Activated naive CD8-positive, alpha-beta T cell treated with anti-CD3 and anti-CD28 coated beads for 36 hours (primary cell): ENCODE measurements at regions not wholly inside any gene's neighbourhood (a gene's known extent, or its start where the extent isn't known, plus 50 kb on each side); places are given as distances from the start of the nearest gene placed in this dataset.

ENCODE experiments used
- DNase-seq: peaks from one replicate; pipeline ENCODE4 v3.0.0; 2021
- H3K27ac Mint-ChIP-seq: one replicate; pipeline ENCODE4 v1.8.0; 2022; ENCODE audit warnings: mild to moderate bottlenecking, moderate library complexity, mixed read lengths
- H3K27me3 Mint-ChIP-seq: one replicate; pipeline ENCODE4 v1.8.0; 2022; ENCODE audit warnings: mild to moderate bottlenecking, mixed read lengths
- H3K36me3 Mint-ChIP-seq: one replicate; pipeline ENCODE4 v1.8.0; 2021; ENCODE audit warnings: mild to moderate bottlenecking, mixed read lengths
- H3K4me1 Mint-ChIP-seq: one replicate; pipeline ENCODE4 v1.8.0; 2021; ENCODE audit warnings: mixed read lengths
- H3K4me3 Mint-ChIP-seq: one replicate; pipeline ENCODE4 v1.8.0; 2022; ENCODE audit warnings: mild to moderate bottlenecking, moderate library complexity, mixed read lengths
- H3K9me3 Mint-ChIP-seq: one replicate; pipeline ENCODE4 v1.8.0; 2022; ENCODE audit warnings: mixed read lengths

- no peak for DNase-seq
- Mint-ChIP-seq H3K36me3 (peaks cover 6% of the 10 kb centered on the region), H3K27me3 (no peaks in the 10 kb centered on the region), H3K4me3 (no peak overlapping the region), H3K9me3 (peaks cover 8% of the 10 kb centered on the region), H3K27ac (no peak overlapping the region), H3K4me1 (peaks cover 4% of the 10 kb centered on the region)
Observed at GRCh38 chr2:48165070-48165753, 149.3 kb upstream of the FOXN2 start.

GRCh38 chr2:48169141-48169592 is 145.3 kb upstream of the FOXN2 start:
- H3K36me3 Mint-ChIP-seq: peaks cover 6% of the 10 kb centered on the region
- H3K27me3 Mint-ChIP-seq: no peaks in the 10 kb centered on the region
- no peak overlapping the region for H3K27ac Mint-ChIP-seq
- DNase-seq: no peak
- H3K4me3 Mint-ChIP-seq: no peak overlapping the region
- peaks cover 8% of the 10 kb centered on the region for H3K9me3 Mint-ChIP-seq
- H3K4me1 Mint-ChIP-seq: no peaks in the 10 kb centered on the region

- H3K4me3 Mint-ChIP-seq: no peak overlapping the region
- peaks cover 6% of the 10 kb centered on the region for H3K36me3 Mint-ChIP-seq
- no peak overlapping the region for H3K27ac Mint-ChIP-seq
Observed at GRCh38 chr2:48170281-48170680, 144.2 kb upstream of the FOXN2 start.

GRCh38 chr2:48173141-48173540 is 141.3 kb upstream of the FOXN2 start:
- H3K9me3 Mint-ChIP-seq: peaks cover 3% of the 10 kb centered on the region
- DNase-seq: no peak
- no peaks in the 10 kb centered on the region for H3K27me3 Mint-ChIP-seq
- H3K36me3 Mint-ChIP-seq: peaks cover 3% of the 10 kb centered on the region
- H3K4me1 Mint-ChIP-seq: no peaks in the 10 kb centered on the region
- no peak overlapping the region for H3K27ac Mint-ChIP-seq
- no peak overlapping the region for H3K4me3 Mint-ChIP-seq

More at GRCh38 chr2:48170281-48170680, 144.2 kb upstream of the FOXN2 start:
- DNase-seq: no peak
- no peaks in the 10 kb centered on the region for H3K4me1 Mint-ChIP-seq
- H3K27me3 Mint-ChIP-seq: no peaks in the 10 kb centered on the region
- peaks cover 9% of the 10 kb centered on the region for H3K9me3 Mint-ChIP-seq

- Mint-ChIP-seq H3K36me3 (no peaks in the 10 kb centered on the region), H3K27ac (no peak overlapping the region), H3K4me3 (no peak overlapping the region), H3K9me3 (peaks cover 3% of the 10 kb centered on the region), H3K27me3 (no peaks in the 10 kb centered on the region), H3K4me1 (no peaks in the 10 kb centered on the region)
- no peak for DNase-seq
Observed at GRCh38 chr2:48174503-48174902, 140.0 kb upstream of the FOXN2 start.

- Mint-ChIP-seq H3K4me3 (no peak overlapping the region), H3K27me3 (no peaks in the 10 kb centered on the region), H3K9me3 (peaks cover 3% of the 10 kb centered on the region), H3K36me3 (no peaks in the 10 kb centered on the region), H3K4me1 (no peaks in the 10 kb centered on the region), H3K27ac (no peak overlapping the region)
- no peak for DNase-seq
Observed at GRCh38 chr2:48175254-48175653, 139.2 kb upstream of the FOXN2 start.

- H3K4me1 Mint-ChIP-seq: no peaks in the 10 kb centered on the region
- peaks cover 3% of the 10 kb centered on the region for H3K9me3 Mint-ChIP-seq
- no peak for DNase-seq
- no peak overlapping the region for H3K4me3 Mint-ChIP-seq
- H3K27me3 Mint-ChIP-seq: no peaks in the 10 kb centered on the region
- no peak overlapping the region for H3K27ac Mint-ChIP-seq
- no peaks in the 10 kb centered on the region for H3K36me3 Mint-ChIP-seq
Observed at GRCh38 chr2:48175656-48176055, 138.8 kb upstream of the FOXN2 start.

GRCh38 chr2:48176876-48177275 is 137.6 kb upstream of the FOXN2 start:
- H3K36me3 Mint-ChIP-seq: no peaks in the 10 kb centered on the region

GRCh38 chr2:48178611-48179010 is 135.9 kb upstream of the FOXN2 start:
- no peak for DNase-seq

More at GRCh38 chr2:48176876-48177275, 137.6 kb upstream of the FOXN2 start:
- Mint-ChIP-seq H3K9me3 (peaks cover 3% of the 10 kb centered on the region), H3K27me3 (no peaks in the 10 kb centered on the region), H3K4me1 (no peaks in the 10 kb centered on the region), H3K27ac (no peak overlapping the region), H3K4me3 (no peak overlapping the region)
- no peak for DNase-seq

GRCh38 chr2:48180557-48180956 is 133.9 kb upstream of the FOXN2 start:
- H3K4me1 Mint-ChIP-seq: no peaks in the 10 kb centered on the region
- no peak for DNase-seq
- H3K36me3 Mint-ChIP-seq: no peaks in the 10 kb centered on the region
- no peak overlapping the region for H3K27ac Mint-ChIP-seq
- peaks cover under 1% of the 10 kb centered on the region for H3K9me3 Mint-ChIP-seq
- H3K27me3 Mint-ChIP-seq: no peaks in the 10 kb centered on the region
- no peak overlapping the region for H3K4me3 Mint-ChIP-seq

More at GRCh38 chr2:48178611-48179010, 135.9 kb upstream of the FOXN2 start:
- no peak overlapping the region for H3K4me3 Mint-ChIP-seq
- no peak overlapping the region for H3K27ac Mint-ChIP-seq
- H3K27me3 Mint-ChIP-seq: no peaks in the 10 kb centered on the region
- H3K4me1 Mint-ChIP-seq: no peaks in the 10 kb centered on the region
- no peaks in the 10 kb centered on the region for H3K36me3 Mint-ChIP-seq
- H3K9me3 Mint-ChIP-seq: peaks cover 3% of the 10 kb centered on the region

- Mint-ChIP-seq H3K4me1 (peaks cover 2% of the 10 kb centered on the region), H3K27ac (no peak overlapping the region), H3K4me3 (no peak overlapping the region), H3K36me3 (no peaks in the 10 kb centered on the region), H3K9me3 (peaks cover 1% of the 10 kb centered on the region), H3K27me3 (no peaks in the 10 kb centered on the region)
- DNase-seq: no peak
Observed at GRCh38 chr2:48183276-48183675, 131.2 kb upstream of the FOXN2 start.

GRCh38 chr2:48183991-48184390 is 130.5 kb upstream of the FOXN2 start:
- no peaks in the 10 kb centered on the region for H3K36me3 Mint-ChIP-seq
- peaks cover 1% of the 10 kb centered on the region for H3K9me3 Mint-ChIP-seq
- H3K27ac Mint-ChIP-seq: no peak overlapping the region
- H3K4me1 Mint-ChIP-seq: peaks cover 2% of the 10 kb centered on the region
- DNase-seq: no peak
- H3K4me3 Mint-ChIP-seq: no peak overlapping the region
- no peaks in the 10 kb centered on the region for H3K27me3 Mint-ChIP-seq

- H3K9me3 Mint-ChIP-seq: peaks cover 1% of the 10 kb centered on the region
- H3K4me1 Mint-ChIP-seq: peaks cover 6% of the 10 kb centered on the region
- no peaks in the 10 kb centered on the region for H3K27me3 Mint-ChIP-seq
- no peak overlapping the region for H3K4me3 Mint-ChIP-seq
- H3K36me3 Mint-ChIP-seq: no peaks in the 10 kb centered on the region
- DNase-seq: no peak
- H3K27ac Mint-ChIP-seq: no peak overlapping the region
Observed at GRCh38 chr2:48187503-48187902, 127.0 kb upstream of the FOXN2 start.

- Mint-ChIP-seq H3K36me3 (no peaks in the 10 kb centered on the region), H3K27me3 (no peaks in the 10 kb centered on the region)
Observed at GRCh38 chr2:48189552-48190228, 124.8 kb upstream of the FOXN2 start.

GRCh38 chr2:48190230-48190629 is 124.3 kb upstream of the FOXN2 start:
- Mint-ChIP-seq H3K9me3 (peaks cover 1% of the 10 kb centered on the region), H3K4me3 (no peak overlapping the region), H3K27me3 (no peaks in the 10 kb centered on the region), H3K4me1 (peaks cover 6% of the 10 kb centered on the region), H3K36me3 (no peaks in the 10 kb centered on the region), H3K27ac (no peak overlapping the region)
- DNase-seq: no peak

More at GRCh38 chr2:48189552-48190228, 124.8 kb upstream of the FOXN2 start:
- no peak for DNase-seq
- no peak overlapping the region for H3K27ac Mint-ChIP-seq
- no peak overlapping the region for H3K4me3 Mint-ChIP-seq
- H3K4me1 Mint-ChIP-seq: peaks cover 6% of the 10 kb centered on the region
- peaks cover 1% of the 10 kb centered on the region for H3K9me3 Mint-ChIP-seq

- H3K4me3 Mint-ChIP-seq: no peak overlapping the region
- H3K36me3 Mint-ChIP-seq: no peaks in the 10 kb centered on the region
- peaks cover 3% of the 10 kb centered on the region for H3K4me1 Mint-ChIP-seq
- H3K27me3 Mint-ChIP-seq: no peaks in the 10 kb centered on the region
- DNase-seq: no peak
- no peak overlapping the region for H3K27ac Mint-ChIP-seq
- H3K9me3 Mint-ChIP-seq: no peaks in the 10 kb centered on the region
Observed at GRCh38 chr2:48194641-48195040, 119.8 kb upstream of the FOXN2 start.
